ENCODE measurements at regions not wholly inside any gene's neighbourhood (a gene's known extent, or its start where the extent isn't known, plus 50 kb on each side); places are given as distances from the start of the nearest gene placed in this dataset.
"Not testable (repeated sequence)": the region's sequence is repeated elsewhere in the genome, so short reads cannot be mapped to it uniquely, and the experiment has no call there.

GRCh38 chr15:21133893-21134292 lies 267.8 kb upstream of the POTEB2 start:
- TF ChIP-seq CTCF, POLR2A (IDR thresholded peaks at IDR 0.05): not testable (repeated sequence)
